DMS79 treated with DMSO at 0.1 percent for 48 hours (cell line): ENCODE measurements at regions not wholly inside any gene's neighbourhood (a gene's known extent, or its start where the extent isn't known, plus 50 kb on each side); places are given as distances from the start of the nearest gene placed in this dataset.
"Not testable (repeated sequence)": the region's sequence is repeated elsewhere in the genome, so short reads cannot be mapped to it uniquely, and the experiment has no call there.

Source experiments
- DNase-seq: peaks from one replicate; lab custom pipeline; 2025; lab: John Stamatoyannopoulos, UW

DNA sequence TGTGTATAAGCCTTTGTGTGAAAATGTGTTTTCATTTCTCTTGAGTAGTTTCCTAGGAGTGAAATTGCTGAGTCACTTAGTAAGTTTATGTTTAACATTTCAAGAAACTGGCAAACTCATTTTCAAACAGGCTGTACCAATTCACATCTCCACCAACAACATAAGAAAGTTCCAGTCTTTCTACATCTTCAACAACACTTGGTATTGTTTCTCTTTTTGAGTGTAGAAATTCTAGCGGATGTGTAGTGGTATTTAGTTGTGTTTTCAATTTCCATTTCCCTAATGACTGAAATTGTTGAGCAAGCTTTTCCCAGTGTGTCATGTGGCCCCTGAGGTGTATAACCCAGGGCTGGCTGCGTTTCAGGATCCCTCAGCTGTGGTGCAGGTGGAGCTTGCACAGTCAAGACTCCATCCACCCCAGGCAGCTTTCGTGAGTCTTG, 258.5 kb downstream of the PDCD6IP start:
- DNase-seq = no peak

DNA sequence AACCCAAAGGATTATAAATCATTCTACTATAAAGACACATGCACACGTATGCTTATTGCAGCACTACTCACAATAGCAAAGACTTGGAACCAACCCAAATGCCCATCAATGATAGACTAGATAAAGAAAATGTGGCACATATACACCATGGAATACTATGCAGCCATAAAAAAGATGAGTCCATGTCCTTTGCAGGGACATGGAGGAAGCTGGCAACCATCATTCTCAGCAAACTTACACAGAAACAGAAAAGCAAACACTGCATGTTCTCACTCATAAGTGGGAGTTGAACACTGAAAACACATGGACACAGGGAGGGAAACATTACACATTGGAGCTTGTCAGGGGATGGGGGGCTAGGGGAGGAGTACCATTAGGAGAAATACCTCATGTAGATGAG, 262.6 kb downstream of the PDCD6IP start:
- not testable (repeated sequence) for DNase-seq

DNA sequence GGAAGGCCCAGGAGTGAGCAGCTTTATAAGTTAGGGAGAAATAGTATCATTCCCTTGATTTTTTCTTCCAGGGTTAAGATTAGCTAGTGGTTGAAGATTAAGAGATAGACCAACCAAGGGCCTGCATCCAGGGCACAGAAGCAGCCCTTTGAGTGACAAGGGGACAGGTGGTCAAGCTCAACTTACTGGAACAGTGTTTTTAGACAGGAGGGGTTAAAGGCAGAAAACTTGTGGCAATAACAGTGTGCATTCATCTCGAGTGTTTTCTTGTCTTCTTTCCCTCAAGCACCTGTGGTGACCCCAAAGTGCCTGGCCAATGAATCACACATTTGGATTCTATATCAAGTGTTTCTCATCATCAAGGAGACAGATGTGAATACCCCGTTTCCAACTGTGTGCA, 267.5 kb downstream of the PDCD6IP start:
- no peak for DNase-seq

GRCh38 chr3:34066328-34066727, 267.9 kb downstream of the PDCD6IP start:
- DNase-seq = no peak

- DNase-seq = no peak
Observed at GRCh38 chr3:34066999-34067398, 268.6 kb downstream of the PDCD6IP start.

DNA sequence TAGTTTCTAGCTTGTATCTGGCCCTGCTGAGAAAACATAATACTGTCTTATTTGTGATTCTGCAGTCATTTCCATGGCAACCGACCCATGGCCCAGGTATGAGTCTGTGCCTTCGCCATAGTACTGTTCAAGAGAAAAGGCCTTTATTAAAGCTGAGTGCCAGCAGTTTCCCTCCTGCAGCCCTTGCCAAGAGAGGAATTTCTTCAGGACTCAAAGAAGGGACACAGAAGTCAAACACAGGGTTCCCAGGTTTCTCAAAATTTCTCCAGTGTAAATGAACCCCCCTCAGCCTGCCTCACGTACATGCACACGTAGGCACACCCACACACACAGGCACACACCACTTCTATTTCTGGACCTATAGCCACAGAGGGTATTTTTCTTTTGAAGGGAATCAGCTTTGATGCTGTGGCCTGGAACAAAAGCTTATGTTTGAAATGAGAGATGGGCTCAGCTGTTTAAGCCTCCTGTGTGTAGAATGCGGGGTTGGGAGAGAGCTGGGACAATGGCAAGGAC, 269.2 kb downstream of the PDCD6IP start:
- DNase-seq = no peak

GRCh38 chr3:34068505-34068904, 270.1 kb downstream of the PDCD6IP start:
- no peak for DNase-seq

DNA sequence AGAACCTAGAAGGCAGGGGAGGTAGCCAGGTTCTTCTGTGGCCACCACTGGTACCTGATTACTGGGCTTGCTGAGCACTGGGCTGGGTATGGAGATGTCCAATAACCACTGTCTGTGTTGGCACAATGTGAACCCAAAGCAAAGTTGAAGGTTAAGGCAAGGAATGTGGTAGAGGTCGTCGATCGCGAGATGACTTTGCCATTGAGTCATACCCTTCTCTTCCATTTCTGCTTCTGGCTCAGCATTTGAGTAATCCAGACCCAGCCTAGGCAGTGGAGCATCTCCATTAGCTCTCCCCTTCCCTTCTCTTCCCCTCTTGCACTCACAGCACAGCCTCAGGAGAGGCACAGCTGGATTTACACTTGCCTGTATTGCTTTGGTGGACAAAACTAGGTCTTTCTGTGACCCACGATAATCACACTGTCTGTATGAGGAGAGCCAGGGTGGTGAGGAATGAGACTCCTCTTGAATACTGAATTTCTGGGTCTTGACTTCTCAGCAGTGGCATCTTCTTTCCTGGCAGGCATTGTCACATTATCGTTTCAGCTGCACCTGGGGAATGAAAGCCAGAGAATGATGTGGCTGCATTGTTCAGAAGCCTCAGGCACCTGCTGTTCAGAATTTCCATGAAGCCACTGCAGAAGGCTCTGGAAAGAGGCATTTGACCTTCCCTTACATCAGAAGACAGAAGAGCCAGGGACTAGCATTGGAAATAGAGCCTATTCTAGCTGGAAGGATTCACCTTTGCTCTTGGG, 272.6 kb downstream of the PDCD6IP start:
- DNase-seq = no peak

DNA sequence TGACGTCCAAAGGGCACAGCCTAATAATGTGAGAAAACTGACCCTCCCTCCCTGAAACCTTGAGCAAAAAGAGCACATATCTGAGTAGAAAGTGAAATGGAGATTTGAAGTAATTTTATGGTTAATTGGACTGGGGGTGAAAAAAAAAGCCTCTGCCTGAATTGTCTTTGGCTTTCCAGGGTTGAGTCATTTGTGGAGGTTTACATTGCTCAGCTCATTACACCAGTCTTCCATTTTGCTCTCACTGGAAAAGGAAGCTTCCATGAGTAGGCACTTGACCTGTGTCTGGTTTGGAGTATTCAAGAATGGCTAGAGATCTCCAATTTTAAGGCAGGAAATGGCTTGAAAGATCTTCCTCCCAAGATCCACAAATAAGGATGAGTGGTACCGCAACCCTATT, 273.9 kb downstream of the PDCD6IP start:
- no peak for DNase-seq

DNA sequence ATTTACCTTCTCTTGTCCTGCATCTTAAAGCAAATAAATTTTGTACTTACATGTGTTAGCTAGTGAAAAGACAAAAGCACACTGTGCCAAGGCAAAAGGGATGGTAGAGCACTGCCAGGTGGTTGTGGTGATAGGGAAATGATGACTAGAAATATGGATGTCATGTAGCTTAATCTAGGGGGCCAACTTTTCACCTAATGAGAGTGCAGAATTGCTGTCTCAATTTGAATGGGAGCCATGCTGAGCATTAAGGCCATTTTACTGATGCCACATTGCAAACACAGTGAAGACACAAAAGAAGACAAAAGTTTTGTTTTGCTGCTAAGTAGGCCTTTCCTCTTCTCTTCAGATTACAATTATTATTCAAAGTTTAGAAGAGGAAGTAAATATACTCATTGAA, 274.7 kb downstream of the PDCD6IP start:
- DNase-seq = no peak

DNA sequence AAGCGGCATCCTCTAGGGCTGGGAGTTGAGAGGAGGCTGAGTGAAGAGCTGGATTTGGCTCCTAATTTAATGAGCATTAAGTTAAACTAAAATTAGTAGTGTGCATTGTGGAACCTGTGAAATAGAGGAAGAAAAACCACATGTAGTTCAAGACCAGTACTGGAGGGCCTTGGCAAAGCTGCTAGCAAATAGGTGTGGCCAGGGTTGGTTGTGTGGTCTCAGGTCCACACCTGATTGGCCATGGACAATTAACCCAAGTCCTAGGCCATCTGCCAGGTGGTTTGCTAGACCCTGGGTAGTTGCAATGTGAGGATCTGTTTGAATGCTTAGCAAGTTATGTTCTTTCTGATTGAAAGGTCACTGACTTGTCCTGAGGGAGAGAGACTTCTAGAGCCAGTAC, 275.5 kb downstream of the PDCD6IP start:
- DNase-seq = no peak

- no peak for DNase-seq
Observed at GRCh38 chr3:34075975-34076374, 277.5 kb downstream of the PDCD6IP start.

- no peak for DNase-seq
Observed at GRCh38 chr3:34077417-34078195, 279.2 kb downstream of the PDCD6IP start.

- DNase-seq = no peak
Observed at GRCh38 chr3:34078418-34078817, 280.0 kb downstream of the PDCD6IP start.

DNA sequence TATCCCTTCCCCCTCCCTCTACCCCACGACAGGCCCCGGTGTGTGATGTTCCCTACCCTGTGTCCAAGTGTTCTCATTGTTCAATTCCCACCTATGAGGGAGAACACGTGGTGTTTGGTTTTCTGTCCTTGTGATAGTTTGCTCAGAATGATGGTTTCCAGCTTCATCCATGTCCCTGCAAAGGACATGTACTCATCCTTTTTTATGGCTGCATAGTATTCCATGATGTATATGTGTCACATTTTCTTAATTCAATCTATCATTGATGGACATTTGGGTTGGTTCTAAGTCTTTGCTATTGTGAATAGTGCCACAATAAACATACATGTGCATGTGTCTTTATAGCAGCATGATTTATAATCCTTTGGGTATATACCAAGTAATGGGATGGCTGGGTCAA, 281.4 kb downstream of the PDCD6IP start:
- DNase-seq = not testable (repeated sequence)

GRCh38 chr3:34090379-34090778, 291.9 kb downstream of the PDCD6IP start:
- DNase-seq = not testable (repeated sequence)

DNA sequence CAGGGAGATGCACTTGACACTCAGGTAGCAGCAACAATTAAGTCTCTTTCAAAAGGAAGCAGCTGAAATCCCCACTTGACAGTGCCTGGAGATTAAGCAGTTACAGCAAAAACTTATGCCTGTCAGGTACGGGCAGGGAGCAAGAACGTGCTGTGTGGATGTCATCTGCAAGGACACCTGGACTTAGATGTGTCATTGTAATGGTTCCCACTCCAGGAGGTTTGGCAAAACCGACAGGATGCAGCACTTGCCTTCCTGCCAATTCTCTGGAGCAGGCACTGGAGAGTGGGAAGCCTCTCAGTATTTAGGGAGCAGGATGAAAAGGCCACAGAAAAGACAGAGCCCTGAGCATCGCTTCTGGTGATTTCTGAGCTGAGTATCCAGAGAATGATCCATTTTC, 292.4 kb downstream of the PDCD6IP start:
- DNase-seq = no peak

DNA sequence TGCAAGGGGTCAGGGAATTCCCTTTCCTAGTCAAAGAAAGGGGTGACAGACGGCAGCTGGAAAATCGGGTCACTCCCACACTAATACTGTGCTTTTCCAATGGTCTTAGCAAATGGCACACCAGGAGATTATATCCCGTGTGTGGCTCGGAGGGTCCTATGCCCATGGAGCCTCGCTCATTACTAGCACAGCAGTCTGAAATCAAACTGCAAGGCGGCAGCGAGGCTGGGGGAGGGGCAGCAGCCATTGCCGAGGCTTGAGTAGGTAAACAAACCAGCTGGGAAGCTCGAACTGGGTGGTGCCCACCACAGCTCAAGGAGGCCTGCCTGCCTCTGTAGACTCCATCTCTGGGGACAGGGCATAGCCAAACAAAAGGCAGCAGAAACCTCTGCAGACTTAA, 295.9 kb downstream of the PDCD6IP start:
- DNase-seq = not testable (repeated sequence)

- DNase-seq = no peak
Observed at GRCh38 chr3:34102288-34102687, 303.9 kb downstream of the PDCD6IP start.

DNA sequence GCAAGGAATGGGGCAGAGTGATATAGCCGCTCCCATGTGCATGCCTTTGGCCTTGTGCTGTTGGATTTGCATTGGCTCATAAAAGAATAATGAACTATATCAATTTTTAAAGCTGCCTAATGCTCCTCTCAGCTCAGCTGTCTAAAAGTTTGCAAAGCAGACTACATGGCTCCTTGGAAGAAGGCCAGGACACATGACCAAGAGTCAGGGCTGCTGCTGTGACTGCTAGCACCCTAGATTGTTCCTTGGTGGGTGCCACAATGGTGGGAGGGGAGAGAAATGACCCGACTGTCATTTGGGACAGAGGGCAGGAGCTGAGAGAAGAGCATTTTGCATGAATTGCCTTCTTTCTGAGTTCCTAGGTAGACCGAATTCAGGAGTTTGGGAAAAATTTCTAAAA, 307.9 kb downstream of the PDCD6IP start:
- DNase-seq = no peak

DNA sequence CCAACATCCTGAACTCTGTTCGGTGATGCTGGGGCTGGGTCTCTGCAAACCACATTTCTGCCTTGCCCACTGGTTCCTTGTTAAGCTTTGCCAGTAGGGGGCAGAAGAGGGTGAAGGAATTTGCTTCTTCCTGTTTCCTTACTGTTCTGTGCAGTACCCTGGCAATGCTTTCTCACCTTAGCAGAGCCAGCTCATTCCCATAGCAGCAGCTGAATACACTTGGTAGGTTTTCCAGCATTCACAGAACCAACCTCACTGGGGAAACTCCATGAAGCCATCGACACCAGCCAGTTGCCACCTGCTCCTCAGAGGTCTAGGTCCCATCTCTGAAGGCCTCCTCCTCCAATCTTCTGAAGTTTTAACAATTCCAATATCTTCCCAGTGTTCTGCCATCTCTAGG, 308.4 kb downstream of the PDCD6IP start:
- DNase-seq = no peak

- DNase-seq = no peak
Observed at GRCh38 chr3:34107669-34108068, 309.2 kb downstream of the PDCD6IP start.

DNA sequence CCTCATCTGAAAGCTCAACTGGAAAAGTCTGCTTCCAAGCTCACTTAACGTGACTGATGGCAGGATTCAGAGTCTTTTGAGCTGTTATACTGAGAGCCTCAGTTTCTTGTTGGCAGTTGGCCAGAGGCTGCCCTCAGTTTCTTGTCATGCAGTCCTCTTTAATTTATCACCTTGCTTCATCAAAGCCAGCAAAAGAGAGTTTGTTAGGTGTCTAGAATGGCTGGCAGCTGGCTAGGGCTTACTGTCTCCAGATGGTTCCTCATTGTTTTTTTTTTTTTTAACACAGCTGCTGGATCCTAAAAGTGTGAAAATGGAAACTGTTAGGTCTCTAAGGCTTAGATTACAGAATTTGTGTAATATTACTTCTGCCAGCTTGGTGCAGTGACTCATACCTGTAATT, 310.6 kb downstream of the PDCD6IP start:
- DNase-seq = no peak
